ENCODE measurements at regions not wholly inside any gene's neighbourhood (a gene's known extent, or its start where the extent isn't known, plus 50 kb on each side); places are given as distances from the start of the nearest gene placed in this dataset.

DNA sequence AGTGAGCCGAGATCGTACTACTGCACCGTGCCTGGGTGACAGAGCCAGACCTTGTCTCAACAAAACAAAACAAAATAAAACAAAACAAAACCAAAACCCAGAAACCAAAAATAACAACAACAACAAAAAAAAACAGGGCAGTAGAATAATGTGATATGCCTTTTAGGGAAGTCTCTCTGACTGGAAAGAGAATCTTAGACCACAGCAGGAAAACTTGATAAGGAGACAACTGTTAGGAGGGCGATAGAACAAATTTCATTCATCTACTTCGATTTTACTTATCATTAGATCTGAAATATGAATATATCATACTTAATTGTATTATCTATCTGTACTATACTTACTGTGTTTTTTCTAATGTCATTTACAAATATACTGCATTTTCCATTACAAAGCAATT, 109.0 kb upstream of the CNTNAP5 start:
- Mint-ChIP-seq H3K27ac (no peak overlapping the region), H3K4me1 (ENCODE audit: low read depth) (no peaks in the 10 kb centered on the region), H3K27me3 (ENCODE audit: insufficient read depth) (no peaks in the 10 kb centered on the region), H3K36me3 (ENCODE audit: low read depth) (no peaks in the 10 kb centered on the region), H3K4me3 (no peak overlapping the region), H3K9me3 (peaks cover 40% of the 10 kb centered on the region)
- DNase-seq, result no peak
- TF ChIP-seq, protein P1, sequence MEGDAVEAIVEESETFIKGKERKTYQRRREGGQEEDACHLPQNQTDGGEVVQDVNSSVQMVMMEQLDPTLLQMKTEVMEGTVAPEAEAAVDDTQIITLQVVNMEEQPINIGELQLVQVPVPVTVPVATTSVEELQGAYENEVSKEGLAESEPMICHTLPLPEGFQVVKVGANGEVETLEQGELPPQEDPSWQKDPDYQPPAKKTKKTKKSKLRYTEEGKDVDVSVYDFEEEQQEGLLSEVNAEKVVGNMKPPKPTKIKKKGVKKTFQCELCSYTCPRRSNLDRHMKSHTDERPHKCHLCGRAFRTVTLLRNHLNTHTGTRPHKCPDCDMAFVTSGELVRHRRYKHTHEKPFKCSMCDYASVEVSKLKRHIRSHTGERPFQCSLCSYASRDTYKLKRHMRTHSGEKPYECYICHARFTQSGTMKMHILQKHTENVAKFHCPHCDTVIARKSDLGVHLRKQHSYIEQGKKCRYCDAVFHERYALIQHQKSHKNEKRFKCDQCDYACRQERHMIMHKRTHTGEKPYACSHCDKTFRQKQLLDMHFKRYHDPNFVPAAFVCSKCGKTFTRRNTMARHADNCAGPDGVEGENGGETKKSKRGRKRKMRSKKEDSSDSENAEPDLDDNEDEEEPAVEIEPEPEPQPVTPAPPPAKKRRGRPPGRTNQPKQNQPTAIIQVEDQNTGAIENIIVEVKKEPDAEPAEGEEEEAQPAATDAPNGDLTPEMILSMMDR (IDR thresholded peaks at IDR 0.05), result no peak

DNA sequence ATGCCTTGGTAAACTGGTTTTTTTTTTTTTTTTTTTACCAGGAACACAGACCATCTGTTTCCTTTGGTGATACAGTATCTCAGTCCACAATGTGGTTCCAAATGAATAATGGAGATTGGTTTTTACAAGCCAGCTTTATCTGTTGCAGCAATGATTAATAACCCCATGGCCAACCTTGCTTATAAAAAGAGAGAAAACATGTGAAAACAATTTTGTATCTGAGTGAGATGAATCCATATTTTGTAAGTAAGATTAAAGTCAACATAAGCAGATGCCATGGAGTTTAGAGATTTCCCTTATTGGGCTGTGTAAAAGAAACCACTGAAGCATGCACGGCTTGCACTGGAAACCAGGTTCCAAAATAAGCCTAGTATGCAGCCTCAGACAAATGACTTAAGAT, 108.6 kb upstream of the CNTNAP5 start:
- H3K36me3 Mint-ChIP-seq (ENCODE audit: low read depth), result no peaks in the 10 kb centered on the region
- no peak for DNase-seq
- H3K4me3 Mint-ChIP-seq, result no peak overlapping the region
- H3K27me3 Mint-ChIP-seq (ENCODE audit: insufficient read depth), result no peaks in the 10 kb centered on the region
- H3K4me1 Mint-ChIP-seq (ENCODE audit: low read depth), result no peaks in the 10 kb centered on the region
- TF ChIP-seq, protein P1 (IDR thresholded peaks at IDR 0.05), result no peak
- peaks cover 38% of the 10 kb centered on the region for H3K9me3 Mint-ChIP-seq
- no peak overlapping the region for H3K27ac Mint-ChIP-seq

DNA sequence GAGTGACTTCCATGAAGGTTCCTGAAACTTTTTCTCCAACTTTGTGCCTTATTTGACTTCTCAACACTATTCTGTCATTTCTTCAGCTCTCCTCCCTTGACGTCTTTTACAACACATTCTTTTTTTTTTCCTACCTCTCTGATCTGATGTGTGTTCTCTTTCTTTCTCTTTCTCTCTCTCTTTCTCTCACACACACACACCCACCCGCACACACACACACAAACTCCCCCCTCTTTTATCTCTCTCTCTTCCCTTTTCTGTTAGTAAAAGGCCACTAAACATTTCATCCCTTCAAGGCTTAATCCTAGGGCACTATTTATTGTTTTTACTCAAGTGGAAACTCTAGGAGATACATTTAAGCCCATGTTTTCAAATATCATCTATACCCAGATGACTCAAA, 107.8 kb upstream of the CNTNAP5 start:
- Mint-ChIP-seq H3K4me3 (no peak overlapping the region), H3K27ac (no peak overlapping the region), H3K27me3 (ENCODE audit: insufficient read depth) (no peaks in the 10 kb centered on the region), H3K4me1 (ENCODE audit: low read depth) (no peaks in the 10 kb centered on the region), H3K36me3 (ENCODE audit: low read depth) (no peaks in the 10 kb centered on the region), H3K9me3 (peaks cover 40% of the 10 kb centered on the region)
- DNase-seq, result no peak
- TF ChIP-seq, protein P1 (IDR thresholded peaks at IDR 0.05), result no peak

DNA sequence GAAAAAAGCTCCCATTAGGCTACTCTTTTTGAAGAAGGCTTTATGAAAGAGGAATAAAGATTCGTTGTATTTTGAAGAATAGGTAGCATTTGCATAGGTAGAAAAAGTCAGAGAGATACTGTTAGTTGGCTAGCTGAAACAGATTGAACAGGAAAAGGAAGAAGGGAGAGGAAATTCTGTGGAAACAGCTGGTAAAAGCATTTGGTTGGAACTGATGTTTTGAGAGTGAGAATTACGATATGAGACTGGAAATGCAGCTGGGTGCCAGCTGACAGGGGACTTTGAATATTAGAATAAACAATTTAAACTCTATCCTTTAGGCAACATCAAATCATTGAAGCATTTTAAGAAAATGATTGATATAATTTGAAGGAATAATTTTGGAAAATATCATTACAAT, 96.7 kb upstream of the CNTNAP5 start:
- Mint-ChIP-seq H3K9me3 (peaks cover 30% of the 10 kb centered on the region), H3K27me3 (ENCODE audit: insufficient read depth) (no peaks in the 10 kb centered on the region), H3K4me3 (no peak overlapping the region), H3K36me3 (ENCODE audit: low read depth) (no peaks in the 10 kb centered on the region), H3K27ac (no peak overlapping the region), H3K4me1 (ENCODE audit: low read depth) (no peaks in the 10 kb centered on the region)
- TF ChIP-seq, protein P1 (IDR thresholded peaks at IDR 0.05), result no peak
- DNase-seq, result no peak

DNA sequence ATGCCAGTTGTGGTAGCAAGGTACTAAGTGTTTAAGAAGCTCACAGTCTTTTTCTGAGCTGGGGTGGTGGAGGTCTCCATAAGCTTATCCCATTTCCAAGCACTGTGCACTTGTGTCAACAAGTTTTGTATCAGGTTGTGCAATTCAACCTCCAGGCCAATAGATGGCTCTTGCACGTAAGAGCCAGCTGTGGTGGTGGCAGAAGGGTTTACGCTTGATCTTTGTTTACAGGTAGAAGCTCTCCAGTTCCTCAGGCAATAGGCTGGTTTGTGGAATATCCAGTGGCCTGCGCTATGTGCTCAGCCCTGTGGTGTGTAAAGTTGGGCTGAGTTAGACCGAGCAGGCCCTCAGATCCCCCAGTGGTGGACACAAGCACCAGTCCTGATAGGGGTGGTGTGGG, 89.7 kb upstream of the CNTNAP5 start:
- peaks cover 41% of the 10 kb centered on the region for H3K9me3 Mint-ChIP-seq
- H3K36me3 Mint-ChIP-seq (ENCODE audit: low read depth), result no peaks in the 10 kb centered on the region
- no peaks in the 10 kb centered on the region for H3K27me3 Mint-ChIP-seq (ENCODE audit: insufficient read depth)
- H3K4me1 Mint-ChIP-seq (ENCODE audit: low read depth), result no peaks in the 10 kb centered on the region
- TF ChIP-seq, protein P1 (IDR thresholded peaks at IDR 0.05), result no peak
- H3K4me3 Mint-ChIP-seq, result no peak overlapping the region
- no peak for DNase-seq
- H3K27ac Mint-ChIP-seq, result no peak overlapping the region

DNA sequence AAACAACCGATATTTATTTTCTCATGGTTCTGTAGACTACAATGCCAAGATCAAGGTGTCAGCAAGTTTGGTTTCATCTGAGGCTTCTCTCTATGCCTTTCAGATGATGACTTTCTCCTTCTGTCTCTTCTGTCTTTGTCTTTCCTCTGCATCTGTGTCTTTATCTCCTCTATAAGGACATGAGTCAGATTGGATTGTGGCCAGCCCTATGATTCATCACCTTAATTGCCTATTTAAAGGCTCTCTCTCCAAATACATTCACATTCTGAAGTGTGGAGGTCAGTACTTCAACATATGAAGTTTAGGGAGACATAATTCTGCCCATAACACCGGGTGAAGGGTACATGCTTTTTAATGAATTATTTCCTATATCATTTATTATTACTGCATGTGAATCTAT, 71.2 kb upstream of the CNTNAP5 start:
- peaks cover 28% of the 10 kb centered on the region for H3K9me3 Mint-ChIP-seq
- H3K4me1 Mint-ChIP-seq (ENCODE audit: low read depth), result no peaks in the 10 kb centered on the region
- no peaks in the 10 kb centered on the region; the same call in 1 of the 2 replicates for H3K27me3 Mint-ChIP-seq (ENCODE audit: insufficient read depth)
- DNase-seq, result peak; percentile 29
- H3K27ac Mint-ChIP-seq, result no peak overlapping the region
- no peak overlapping the region for H3K4me3 Mint-ChIP-seq
- no peaks in the 10 kb centered on the region for H3K36me3 Mint-ChIP-seq (ENCODE audit: low read depth)
- TF ChIP-seq, protein P1 (IDR thresholded peaks at IDR 0.05), result no peak
